Transverse colon (tissue), 4 donors: ENCODE measurements at regions not wholly inside any gene's neighbourhood (a gene's known extent, or its start where the extent isn't known, plus 50 kb on each side); places are given as distances from the start of the nearest gene placed in this dataset.

Experiments used
- CTCF ChIP-seq, 5 experiments: fragments of 200-600 bp in 3 of 5; fragments of 450-650 bp in 2 of 5; sonication (generic) in 3 of 5; IDR thresholded peaks; 1 replicate in 2 of 5; 2 replicates in 3 of 5; pipeline ENCODE4 v1.5.1; 2016 to 2017; ENCODE audit warnings: antibody characterized with exemption in 5 of 5, inconsistent platforms in 3 of 5, mild to moderate bottlenecking in 2 of 5, moderate library complexity in 1 of 5
- POLR2A ChIP-seq: fragments of 450-650 bp; IDR thresholded peaks from one replicate; pipeline ENCODE4 v1.6.1; 2016; ENCODE audit warnings: antibody characterized with exemption, mild to moderate bottlenecking, moderate library complexity
- POLR2AphosphoS5 ChIP-seq, 3 donors: sonication (generic); formaldehyde crosslinking; IDR thresholded peaks; one replicate each; pipeline ENCODE4 v1.6.1; 2016; ENCODE audit warnings: antibody characterized with exemption in 3 of 3

- TF ChIP-seq CTCF (IDR thresholded peaks at IDR 0.05) (no peak), POLR2A (no peak), POLR2AphosphoS5 (IDR thresholded peaks at IDR 0.05) (no peak)
Observed at GRCh38 chr4:58983887-58984286, 1873.7 kb upstream of the IGFBP7 start.
